ENCODE measurements at regions not wholly inside any gene's neighbourhood (a gene's known extent, or its start where the extent isn't known, plus 50 kb on each side); places are given as distances from the start of the nearest gene placed in this dataset.

GRCh38 chr9:10674586-10674985 is 61.8 kb upstream of the PTPRD start:
- no peak for TF ChIP-seq CTCF (IDR thresholded peaks at IDR 0.05)
- TF ChIP-seq ZFX (IDR thresholded peaks at IDR 0.05; ENCODE audit: borderline replicate concordance): no peak

GRCh38 chr9:10678010-10678409 is 65.2 kb upstream of the PTPRD start:
- TF ChIP-seq CTCF (IDR thresholded peaks at IDR 0.05): no peak
- no peak for TF ChIP-seq ZFX (IDR thresholded peaks at IDR 0.05; ENCODE audit: borderline replicate concordance)

More at GRCh38 chr9:10674586-10674985, 61.8 kb upstream of the PTPRD start:
- no peak overlapping the region for H3K27ac ChIP-seq

GRCh38 chr9:10678790-10679189 is 66.0 kb upstream of the PTPRD start:
- TF ChIP-seq ZFX (IDR thresholded peaks at IDR 0.05; ENCODE audit: borderline replicate concordance): no peak
- no peak for TF ChIP-seq CTCF (IDR thresholded peaks at IDR 0.05)
- no peak overlapping the region for H3K27ac ChIP-seq

More at GRCh38 chr9:10678010-10678409, 65.2 kb upstream of the PTPRD start:
- H3K27ac ChIP-seq: no peak overlapping the region

GRCh38 chr9:10686943-10687342 is 74.1 kb upstream of the PTPRD start:
- no peak for TF ChIP-seq ZFX (IDR thresholded peaks at IDR 0.05; ENCODE audit: borderline replicate concordance)
- no peak for TF ChIP-seq CTCF (IDR thresholded peaks at IDR 0.05)
- H3K27ac ChIP-seq: no peak overlapping the region

GRCh38 chr9:10690546-10690945 is 77.7 kb upstream of the PTPRD start:
- H3K27ac ChIP-seq: no peak overlapping the region
- TF ChIP-seq ZFX (IDR thresholded peaks at IDR 0.05; ENCODE audit: borderline replicate concordance): no peak

- no peak overlapping the region for H3K27ac ChIP-seq
- no peak for TF ChIP-seq CTCF (IDR thresholded peaks at IDR 0.05)
- no peak for TF ChIP-seq ZFX (IDR thresholded peaks at IDR 0.05; ENCODE audit: borderline replicate concordance)
Observed at GRCh38 chr9:10697044-10697443, 84.2 kb upstream of the PTPRD start.

- no peak overlapping the region for H3K27ac ChIP-seq
- TF ChIP-seq CTCF (IDR thresholded peaks at IDR 0.05) (no peak), ZFX (IDR thresholded peaks at IDR 0.05; ENCODE audit: borderline replicate concordance) (no peak)
Observed at GRCh38 chr9:10700291-10700690, 87.5 kb upstream of the PTPRD start.

- no peak for TF ChIP-seq ZFX (IDR thresholded peaks at IDR 0.05; ENCODE audit: borderline replicate concordance)
- no peak for TF ChIP-seq CTCF (IDR thresholded peaks at IDR 0.05)
- peak overlapping the region; percentile 35 for H3K27ac ChIP-seq
Observed at GRCh38 chr9:10700915-10701314, 88.1 kb upstream of the PTPRD start.

All from 22Rv1 (cell line).